SK-N-SH (cell line): ENCODE measurements at regions not wholly inside any gene's neighbourhood (a gene's known extent, or its start where the extent isn't known, plus 50 kb on each side); places are given as distances from the start of the nearest gene placed in this dataset.
"Not testable (repeated sequence)": the region's sequence is repeated elsewhere in the genome, so short reads cannot be mapped to it uniquely, and the experiment has no call there.

Experiments
- CTCF ChIA-PET: fragments of 300-600, 350-600 bp; formaldehyde crosslinking; extraction: SDS; loops from one replicate; lab custom pipeline; 2021; lab: Yijun Ruan, JAX
- POLR2A ChIA-PET: fragments of 350-600 bp; sonication (Branson Sonifier 250); formaldehyde crosslinking; extraction: SDS; loops from one replicate; lab custom pipeline; 2020; ENCODE audit warnings: antibody characterized with exemption, inconsistent platforms; lab: Yijun Ruan, JAX
- DNase-seq: peaks from one replicate; pipeline ENCODE4 v3.0.0; 2012
- H2AFZ ChIP-seq: fragments of 200-600 bp; sonication (generic); 2 replicates; pipeline ENCODE4 v1.8.1; 2016; ENCODE audit warnings: antibody characterized with exemption, mild to moderate bottlenecking, low read depth
- H3F3A ChIP-seq: fragments of 200-600 bp; sonication (generic); replicated peaks from 2 replicates; pipeline ENCODE3; 2016; ENCODE audit warnings: antibody characterized with exemption, mild to moderate bottlenecking; ENCODE audit not compliant: insufficient read depth
- H3K27ac ChIP-seq, 2 experiments: fragments of 200-500 bp in 1 of 2; fragments of 200-600 bp in 1 of 2; sonication (Bioruptor generic) in 1 of 2; sonication (generic), shearing (Covaris generic) in 1 of 2; 2 replicates each; pipeline versions ENCODE4 v1.5.1 to v1.6.1; 2014 to 2016; ENCODE audit warnings: low read depth in 2 of 2, inconsistent platforms in 1 of 2, low read length in 1 of 2, mild to moderate bottlenecking in 1 of 2, mixed read lengths in 1 of 2
- H3K27me3 ChIP-seq: fragments of 200-600 bp; sonication (generic), shearing (Covaris generic); 2 replicates; pipeline ENCODE4 v1.6.1; 2016; ENCODE audit warnings: mixed run types; ENCODE audit not compliant: insufficient read depth
- H3K36me3 ChIP-seq, 2 experiments: fragments of 200-500 bp in 1 of 2; fragments of 200-600 bp in 1 of 2; sonication (Bioruptor generic) in 1 of 2; sonication (generic) in 1 of 2; replicated peaks in 1 of 2; 2 replicates each; pipeline versions ENCODE3 to v1.5.1; 2014 to 2016; ENCODE audit warnings: low read length in 1 of 2, mild to moderate bottlenecking in 1 of 2; ENCODE audit not compliant: insufficient read depth in 2 of 2, control insufficient read depth in 1 of 2
- H3K4me1 ChIP-seq, 2 experiments: fragments of 200-500 bp in 1 of 2; fragments of 200-600 bp in 1 of 2; sonication (Bioruptor generic) in 1 of 2; sonication (generic), shearing (Covaris generic) in 1 of 2; 2 replicates each; pipeline versions ENCODE4 v1.5.1 to v1.6.1; 2014 to 2016; ENCODE audit warnings: low read depth in 1 of 2, low read length in 1 of 2, mixed run types in 1 of 2; ENCODE audit not compliant: insufficient read depth in 2 of 2, control insufficient read depth in 1 of 2
- H3K4me2 ChIP-seq: fragments of 200-600 bp; sonication (generic), shearing (Covaris generic); 2 replicates; pipeline ENCODE4 v1.6.1; 2017; ENCODE audit warnings: mixed run types
- H3K4me3 ChIP-seq, 2 experiments: fragments of 200-500 bp in 1 of 2; fragments of 200-600 bp in 1 of 2; sonication (Bioruptor generic) in 1 of 2; sonication (generic), shearing (Covaris generic) in 1 of 2; 2 replicates each; pipeline versions ENCODE4 v1.5.1 to v1.8.1; 2014 to 2016; ENCODE audit warnings: low read depth in 2 of 2, inconsistent platforms in 1 of 2, low read length in 1 of 2, mild to moderate bottlenecking in 1 of 2, mixed read lengths in 1 of 2, moderate library complexity in 1 of 2
- H3K79me2 ChIP-seq: fragments of 200-600 bp; sonication (generic); 2 replicates; pipeline ENCODE4 v1.8.1; 2017; ENCODE audit warnings: mild to moderate bottlenecking; ENCODE audit not compliant: insufficient read depth
- H3K9ac ChIP-seq: fragments of 200-600 bp; sonication (generic); 2 replicates; pipeline ENCODE4 v1.6.1; 2017; ENCODE audit warnings: mixed run types
- H3K9me2 ChIP-seq: fragments of 200-600 bp; sonication (generic); 2 replicates; pipeline ENCODE4 v1.6.1; 2017; ENCODE audit warnings: mixed run types
- H3K9me3 ChIP-seq: fragments of 200-600 bp; sonication (generic); 2 replicates; pipeline ENCODE4 v1.6.1; 2017; ENCODE audit warnings: mixed run types, mild to moderate bottlenecking, moderate library complexity
- H4K20me1 ChIP-seq: fragments of 200-600 bp; sonication (generic); 2 replicates; pipeline ENCODE4 v1.6.1; 2017; ENCODE audit warnings: mild to moderate bottlenecking, mixed run types; ENCODE audit not compliant: insufficient read depth
- EZH2phosphoT487 ChIP-seq: fragments of 200-600 bp; sonication (generic); IDR thresholded peaks from 2 replicates; pipeline ENCODE4 v1.6.1; 2017; ENCODE audit warnings: low read depth, mixed run types, mild to moderate bottlenecking, antibody characterized with exemption, moderate library complexity, borderline replicate concordance
- GATA2 ChIP-seq: sonication (generic); formaldehyde crosslinking; IDR thresholded peaks from 2 replicates; pipeline ENCODE4 v1.5.0; 2020; ENCODE audit warnings: mild to moderate bottlenecking, missing genetic modification reagents
- MEF2A ChIP-seq: IDR thresholded peaks from 2 replicates; pipeline ENCODE4 v1.4.0; 2012; ENCODE audit warnings: low read depth, borderline replicate concordance
- NFIC ChIP-seq: IDR thresholded peaks from 2 replicates; pipeline ENCODE4 v1.4.0; 2012; ENCODE audit warnings: borderline replicate concordance
- RCOR1 ChIP-seq: fragments of 150-350 bp; IDR thresholded peaks from 2 replicates; pipeline ENCODE4 v1.6.1; 2017; ENCODE audit warnings: antibody characterized with exemption, low read length
- RXRA ChIP-seq: IDR thresholded peaks from 2 replicates; pipeline ENCODE4 v1.4.0; 2012; ENCODE audit warnings: low read depth, mild to moderate bottlenecking, borderline replicate concordance
- SIN3A ChIP-seq: IDR thresholded peaks from 2 replicates; pipeline ENCODE4 v1.6.1; 2012; ENCODE audit warnings: low read depth, mild to moderate bottlenecking, low read length, moderate library complexity, borderline replicate concordance
- SMC3 ChIP-seq: IDR thresholded peaks from 2 replicates; pipeline ENCODE4 v1.6.1; 2012; ENCODE audit warnings: low read depth, low read length, improper control_type of control experiment
- TAF1 ChIP-seq: IDR thresholded peaks from 2 replicates; pipeline ENCODE4 v1.6.1; 2012; ENCODE audit warnings: low read depth, mild to moderate bottlenecking, low read length, moderate library complexity, borderline replicate concordance
- TEAD4 ChIP-seq: IDR thresholded peaks from 2 replicates; pipeline ENCODE4 v1.4.0; 2012; ENCODE audit warnings: mild to moderate bottlenecking, borderline replicate concordance; ENCODE audit not compliant: insufficient read depth
- WGBS: methylation state at CpG from one replicate; pipeline ENCODE4 v1.1.6; 2017; ENCODE audit warnings: low lambda C conversion rate; 5-methylcytosine and 5-hydroxymethylcytosine counted together
- TF ChIP-seq, protein P1 (sequence below): IDR thresholded peaks from 2 replicates; pipeline ENCODE4; 2012
- TF ChIP-seq, protein P2 (sequence below): fragments of 200-600 bp; sonication (generic); IDR thresholded peaks from 2 replicates; pipeline ENCODE4 v1.6.1; 2017; ENCODE audit warnings: antibody characterized with exemption, mild to moderate bottlenecking, moderate library complexity

GRCh38 chr7:145817687-145818086, 298.9 kb upstream of the CNTNAP2 start (continued):
- TF ChIP-seq, protein P1, sequence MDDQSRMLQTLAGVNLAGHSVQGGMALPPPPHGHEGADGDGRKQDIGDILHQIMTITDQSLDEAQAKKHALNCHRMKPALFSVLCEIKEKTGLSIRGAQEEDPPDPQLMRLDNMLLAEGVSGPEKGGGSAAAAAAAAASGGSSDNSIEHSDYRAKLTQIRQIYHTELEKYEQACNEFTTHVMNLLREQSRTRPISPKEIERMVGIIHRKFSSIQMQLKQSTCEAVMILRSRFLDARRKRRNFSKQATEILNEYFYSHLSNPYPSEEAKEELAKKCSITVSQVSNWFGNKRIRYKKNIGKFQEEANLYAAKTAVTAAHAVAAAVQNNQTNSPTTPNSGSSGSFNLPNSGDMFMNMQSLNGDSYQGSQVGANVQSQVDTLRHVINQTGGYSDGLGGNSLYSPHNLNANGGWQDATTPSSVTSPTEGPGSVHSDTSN, result no peak
- TF ChIP-seq TEAD4 (no peak), EZH2phosphoT487 (no peak), RXRA (no peak), SMC3 (no peak), TAF1 (no peak), GATA2 (no peak), NFIC (no peak)
- TF ChIP-seq, protein P2, sequence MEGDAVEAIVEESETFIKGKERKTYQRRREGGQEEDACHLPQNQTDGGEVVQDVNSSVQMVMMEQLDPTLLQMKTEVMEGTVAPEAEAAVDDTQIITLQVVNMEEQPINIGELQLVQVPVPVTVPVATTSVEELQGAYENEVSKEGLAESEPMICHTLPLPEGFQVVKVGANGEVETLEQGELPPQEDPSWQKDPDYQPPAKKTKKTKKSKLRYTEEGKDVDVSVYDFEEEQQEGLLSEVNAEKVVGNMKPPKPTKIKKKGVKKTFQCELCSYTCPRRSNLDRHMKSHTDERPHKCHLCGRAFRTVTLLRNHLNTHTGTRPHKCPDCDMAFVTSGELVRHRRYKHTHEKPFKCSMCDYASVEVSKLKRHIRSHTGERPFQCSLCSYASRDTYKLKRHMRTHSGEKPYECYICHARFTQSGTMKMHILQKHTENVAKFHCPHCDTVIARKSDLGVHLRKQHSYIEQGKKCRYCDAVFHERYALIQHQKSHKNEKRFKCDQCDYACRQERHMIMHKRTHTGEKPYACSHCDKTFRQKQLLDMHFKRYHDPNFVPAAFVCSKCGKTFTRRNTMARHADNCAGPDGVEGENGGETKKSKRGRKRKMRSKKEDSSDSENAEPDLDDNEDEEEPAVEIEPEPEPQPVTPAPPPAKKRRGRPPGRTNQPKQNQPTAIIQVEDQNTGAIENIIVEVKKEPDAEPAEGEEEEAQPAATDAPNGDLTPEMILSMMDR, result no peak

DNA sequence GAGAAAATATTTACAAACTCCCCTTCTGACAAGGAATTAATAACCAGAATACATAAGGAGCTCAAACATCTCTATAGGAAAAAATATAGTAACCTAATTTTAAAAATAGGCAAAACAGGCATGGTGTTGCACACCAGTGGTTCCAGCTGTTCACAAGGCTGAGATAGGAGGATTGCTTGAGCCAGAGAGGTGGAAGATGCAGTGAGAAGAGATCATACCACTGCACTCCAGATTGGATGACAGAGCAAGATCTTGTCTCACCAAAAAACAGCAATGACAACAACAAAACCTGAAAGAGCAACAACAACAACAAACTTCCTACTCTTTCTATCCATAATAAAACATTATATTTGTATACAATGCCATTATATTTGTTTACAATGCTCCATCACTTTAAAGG, 304.4 kb upstream of the CNTNAP2 start:
- H3F3A ChIP-seq, result no peaks in the 10 kb centered on the region
- POLR2A ChIA-PET, result no interaction called here

DNA sequence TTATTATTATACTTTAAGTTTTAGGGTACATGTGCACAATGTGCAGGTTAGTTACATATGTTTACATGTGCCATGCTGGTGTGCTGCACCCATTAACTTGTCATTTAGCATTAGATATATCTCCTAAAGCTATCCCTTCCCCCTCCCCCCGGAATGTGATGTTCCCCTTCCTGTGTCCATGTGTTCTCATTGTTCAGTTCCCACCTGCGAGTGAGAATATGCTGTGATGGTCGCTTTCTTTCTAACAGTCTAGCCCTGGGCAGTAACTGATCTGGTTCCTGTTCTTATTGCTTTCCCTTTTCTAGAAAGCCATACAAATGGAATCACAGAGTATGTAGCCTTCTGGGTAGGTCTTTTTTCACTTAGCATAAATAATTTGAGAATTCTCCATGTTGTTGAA, 311.1 kb upstream of the CNTNAP2 start:
- H3K79me2 ChIP-seq, H3K4me1 ChIP-seq, DNase-seq, H3K4me3 ChIP-seq, H3K9me2 ChIP-seq, H3F3A ChIP-seq, H3K27ac ChIP-seq, H3K4me2 ChIP-seq, H3K27me3 ChIP-seq, H4K20me1 ChIP-seq, H3K9ac ChIP-seq, H2AFZ ChIP-seq, POLR2A ChIA-PET, H3K36me3 ChIP-seq: not testable (repeated sequence)
- H3K9me3 ChIP-seq, result peaks cover 29% of the 10 kb centered on the region; the same call in 1 of the 2 replicates
- CTCF ChIA-PET, result interaction anchor here (0.9 kb wide), 1 partner anchor 9 kb away, joined by 3 read pairs; no protein-coding TSS in a partner anchor
- WGBS, result 7% methylated on average over 3 of the region's 3 CpGs

More for the DNA sequence above, 304.4 kb upstream of the CNTNAP2 start:
- H3K9ac ChIP-seq, result no peak overlapping the region
- DNase-seq, result no peak
- TF ChIP-seq SIN3A (no peak), RCOR1 (no peak), NFIC (no peak), TAF1 (no peak), MEF2A (no peak)
- H3K36me3 ChIP-seq, result no peaks in the 10 kb centered on the region
- no peak overlapping the region for H3K4me2 ChIP-seq
- H4K20me1 ChIP-seq, result no peaks in the 10 kb centered on the region; the same call in 1 of the 2 replicates
- peaks cover 8% of the 10 kb centered on the region; the same call in 1 of the 2 replicates for H3K9me2 ChIP-seq
- H3K9me3 ChIP-seq, result peaks cover 18% of the 10 kb centered on the region; the same call in 1 of the 2 replicates
- H2AFZ ChIP-seq, result no peak overlapping the region
- no peaks in the 10 kb centered on the region for H3K79me2 ChIP-seq
- H3K27me3 ChIP-seq, result no peaks in the 10 kb centered on the region
- H3K27ac ChIP-seq, result no peak overlapping the region
- CTCF ChIA-PET, result no interaction called here
- H3K4me1 ChIP-seq, result no peaks in the 10 kb centered on the region
- no peak overlapping the region for H3K4me3 ChIP-seq
